Brain microvascular endothelial cell (primary cell): ENCODE measurements at regions not wholly inside any gene's neighbourhood (a gene's known extent, or its start where the extent isn't known, plus 50 kb on each side); places are given as distances from the start of the nearest gene placed in this dataset.

Experiments used
- DNase-seq: peaks from one replicate; pipeline ENCODE4 v3.0.0-alpha.2; 2020
- H3K27ac ChIP-seq: fragments of 250-450 bp; sonication (Bioruptor Pico); 2 replicates; pipeline ENCODE4 v1.5.1; 2020; ENCODE audit warnings: mild to moderate bottlenecking, moderate library complexity
- H3K27me3 ChIP-seq: fragments of 250-450 bp; sonication (Bioruptor Pico); replicated peaks from 2 replicates; pipeline ENCODE4 v1.5.1; 2020; ENCODE audit warnings: mild to moderate bottlenecking
- H3K36me3 ChIP-seq: fragments of 250-450 bp; sonication (Bioruptor Pico); replicated peaks from 2 replicates; pipeline ENCODE4 v1.5.1; 2020; ENCODE audit warnings: mild to moderate bottlenecking
- H3K4me3 ChIP-seq: 2 replicates; pipeline ENCODE4 v1.5.1; 2011; ENCODE audit warnings: low read depth, mild to moderate bottlenecking, control low read depth, low read length, moderate library complexity
- CTCF ChIP-seq: IDR thresholded peaks from 2 replicates; pipeline ENCODE4 v1.5.1; 2011; ENCODE audit warnings: low read depth, mild to moderate bottlenecking, moderate library complexity, low read length, control low read depth, inconsistent platforms; ENCODE audit errors: missing control alignments
- in situ Hi-C: cut with HindIII; loops from 2 replicates; pipeline ENCODE4 v1.10.0; 2017; ENCODE audit warnings: low sequenced_read_pairs, low pct_ligation_motif_present

- Histone ChIP-seq H3K27ac (no peak overlapping the region), H3K4me3 (no peak overlapping the region), H3K27me3 (no peaks in the 10 kb centered on the region), H3K36me3 (no peaks in the 10 kb centered on the region)
- no peak for DNase-seq
- TF ChIP-seq CTCF = no peak
- in situ Hi-C loops = no loop called here
Observed at GRCh38 chr19:30165228-30165813, 206.9 kb upstream of the ZNF536 start.

- no peaks in the 10 kb centered on the region for H3K27me3 ChIP-seq
- in situ Hi-C loops = no loop called here
- no peak overlapping the region for H3K27ac ChIP-seq
Observed at GRCh38 chr19:30167206-30167868, 204.8 kb upstream of the ZNF536 start.

GRCh38 chr19:30167976-30168635, 204.1 kb upstream of the ZNF536 start:
- Histone ChIP-seq H3K27ac (no peak overlapping the region), H3K4me3 (no peak overlapping the region), H3K27me3 (no peaks in the 10 kb centered on the region), H3K36me3 (no peaks in the 10 kb centered on the region)
- TF ChIP-seq CTCF = no peak
- no peak for DNase-seq
- in situ Hi-C loops = no loop called here

More at GRCh38 chr19:30167206-30167868, 204.8 kb upstream of the ZNF536 start:
- no peak for TF ChIP-seq CTCF
- DNase-seq = no peak
- Histone ChIP-seq H3K4me3 (no peak overlapping the region), H3K36me3 (no peaks in the 10 kb centered on the region)

- Histone ChIP-seq H3K27me3 (no peaks in the 10 kb centered on the region), H3K36me3 (no peaks in the 10 kb centered on the region), H3K27ac (no peak overlapping the region), H3K4me3 (no peak overlapping the region)
- DNase-seq = no peak
- in situ Hi-C loops = no loop called here
- TF ChIP-seq CTCF = no peak
Observed at GRCh38 chr19:30168760-30169159, 203.4 kb upstream of the ZNF536 start.

- H3K27ac ChIP-seq = no peak overlapping the region
- TF ChIP-seq CTCF = no peak
- in situ Hi-C loops = no loop called here
- no peak overlapping the region for H3K4me3 ChIP-seq
- no peaks in the 10 kb centered on the region for H3K36me3 ChIP-seq
- DNase-seq = no peak
- no peaks in the 10 kb centered on the region for H3K27me3 ChIP-seq
Observed at GRCh38 chr19:30169196-30169900, 202.8 kb upstream of the ZNF536 start.
